DOHH2 (cell line): ENCODE measurements at regions not wholly inside any gene's neighbourhood (a gene's known extent, or its start where the extent isn't known, plus 50 kb on each side); places are given as distances from the start of the nearest gene placed in this dataset.

Source experiments
- CTCF ChIP-seq: fragments of 200-600 bp; sonication (generic); IDR thresholded peaks from one replicate; pipeline ENCODE4 v1.5.1; 2014; ENCODE audit warnings: antibody characterized with exemption, mild to moderate bottlenecking, low read depth, low read length; ENCODE audit not compliant: poor library complexity, severe bottlenecking
- EZH2phosphoT487 ChIP-seq: fragments of 200-600 bp; sonication (generic); IDR thresholded peaks from 2 replicates; pipeline ENCODE4 v1.6.1; 2017; ENCODE audit warnings: borderline replicate concordance, mild to moderate bottlenecking, antibody characterized with exemption, low read length, moderate library complexity, mixed read lengths

- no peak for TF ChIP-seq CTCF
- TF ChIP-seq EZH2phosphoT487, result no peak
Measured at GRCh38 chr6:142679907-142680700, 264.9 kb downstream of the HIVEP2 start.
